ENCODE measurements at regions not wholly inside any gene's neighbourhood (a gene's known extent, or its start where the extent isn't known, plus 50 kb on each side); places are given as distances from the start of the nearest gene placed in this dataset.

- ChIA-PET POLR2A (no interaction called here), CTCF (no interaction called here)
- Histone ChIP-seq H3K9me3 (no peaks in the 10 kb centered on the region), H3K27me3 (replicated peaks; ENCODE audit: control insufficient read depth, insufficient read depth, low read length) (no peaks in the 10 kb centered on the region), H3K4me3 (ENCODE audit: low read depth, low read length) (no peak overlapping the region), H3K4me1 (peaks cover 9% of the 10 kb centered on the region; the same call in 1 of the 2 replicates), H3K36me3 (ENCODE audit: control insufficient read depth, insufficient read depth, low read length) (no peaks in the 10 kb centered on the region)
- H3K4me3 Mint-ChIP-seq (ENCODE audit: unreplicated experiment), result no peak overlapping the region
- no peak for DNase-seq
- H3K27me3 Mint-ChIP-seq (ENCODE audit: insufficient read depth, unreplicated experiment), result no peaks in the 10 kb centered on the region
- no peak for TF ChIP-seq CTCF (IDR thresholded peaks at IDR 0.05; ENCODE audit: insufficient read depth in 1 of 2, low read depth in 1 of 2, low read length in 1 of 2, severe bottlenecking in 1 of 2, unreplicated experiment in 1 of 2)
- BruUV-seq (replicated peaks), result no TSS peak
- no peaks in the 10 kb centered on the region for H3K36me3 Mint-ChIP-seq (ENCODE audit: insufficient read depth, unreplicated experiment)
- no peaks in the 10 kb centered on the region for H3K9me3 Mint-ChIP-seq (ENCODE audit: unreplicated experiment)
- intact Hi-C loops (cut with micrococcal nuclease; ENCODE audit: unreplicated experiment), result no loop called here
- H3K4me1 Mint-ChIP-seq (ENCODE audit: low read depth, unreplicated experiment), result peaks cover 10% of the 10 kb centered on the region
- no peak overlapping the region for H3K27ac Mint-ChIP-seq (ENCODE audit: unreplicated experiment)
Observed at GRCh38 chr10:4033341-4033896, 248.4 kb upstream of the KLF6 start.

GRCh38 chr10:4029866-4030265 is 244.9 kb upstream of the KLF6 start:
- Histone ChIP-seq H3K9me3 (no peaks in the 10 kb centered on the region), H3K27me3 (replicated peaks; ENCODE audit: control insufficient read depth, insufficient read depth, low read length) (no peaks in the 10 kb centered on the region), H3K4me3 (ENCODE audit: low read depth, low read length) (no peak overlapping the region), H3K4me1 (peaks cover 7% of the 10 kb centered on the region), H3K36me3 (ENCODE audit: control insufficient read depth, insufficient read depth, low read length) (no peaks in the 10 kb centered on the region)
- ChIA-PET POLR2A (no interaction called here), CTCF (no interaction called here)
- TF ChIP-seq CTCF (IDR thresholded peaks at IDR 0.05; ENCODE audit: insufficient read depth in 1 of 2, low read depth in 1 of 2, low read length in 1 of 2, severe bottlenecking in 1 of 2, unreplicated experiment in 1 of 2), result no peak
- intact Hi-C loops (cut with micrococcal nuclease; ENCODE audit: unreplicated experiment), result no loop called here
- Mint-ChIP-seq H3K9me3 (ENCODE audit: unreplicated experiment) (no peaks in the 10 kb centered on the region), H3K4me1 (ENCODE audit: low read depth, unreplicated experiment) (peaks cover 2% of the 10 kb centered on the region), H3K27me3 (ENCODE audit: insufficient read depth, unreplicated experiment) (no peaks in the 10 kb centered on the region), H3K4me3 (ENCODE audit: unreplicated experiment) (no peak overlapping the region), H3K27ac (ENCODE audit: unreplicated experiment) (no peak overlapping the region), H3K36me3 (ENCODE audit: insufficient read depth, unreplicated experiment) (no peaks in the 10 kb centered on the region)
- no peak for DNase-seq
- BruUV-seq (replicated peaks), result no TSS peak

- Mint-ChIP-seq H3K27ac (ENCODE audit: unreplicated experiment) (no peak overlapping the region), H3K27me3 (ENCODE audit: insufficient read depth, unreplicated experiment) (no peaks in the 10 kb centered on the region), H3K4me1 (ENCODE audit: low read depth, unreplicated experiment) (no peaks in the 10 kb centered on the region), H3K9me3 (ENCODE audit: unreplicated experiment) (no peaks in the 10 kb centered on the region), H3K4me3 (ENCODE audit: unreplicated experiment) (no peak overlapping the region), H3K36me3 (ENCODE audit: insufficient read depth, unreplicated experiment) (no peaks in the 10 kb centered on the region)
- CTCF ChIA-PET, result no interaction called here
- Histone ChIP-seq H3K9me3 (no peaks in the 10 kb centered on the region), H3K36me3 (ENCODE audit: control insufficient read depth, insufficient read depth, low read length) (no peaks in the 10 kb centered on the region), H3K4me3 (ENCODE audit: low read depth, low read length) (no peak overlapping the region), H3K27me3 (replicated peaks; ENCODE audit: control insufficient read depth, insufficient read depth, low read length) (no peaks in the 10 kb centered on the region), H3K4me1 (peaks cover 11% of the 10 kb centered on the region)
- POLR2A ChIA-PET, result no interaction called here
- intact Hi-C loops (cut with micrococcal nuclease; ENCODE audit: unreplicated experiment), result no loop called here
- BruUV-seq (replicated peaks), result no TSS peak
- DNase-seq, result no peak
- TF ChIP-seq CTCF (IDR thresholded peaks at IDR 0.05; ENCODE audit: insufficient read depth in 1 of 2, low read depth in 1 of 2, low read length in 1 of 2, severe bottlenecking in 1 of 2, unreplicated experiment in 1 of 2), result no peak
Observed at GRCh38 chr10:4028854-4029583, 244.0 kb upstream of the KLF6 start.
